ENCODE measurements at regions not wholly inside any gene's neighbourhood (a gene's known extent, or its start where the extent isn't known, plus 50 kb on each side); places are given as distances from the start of the nearest gene placed in this dataset.

DNA sequence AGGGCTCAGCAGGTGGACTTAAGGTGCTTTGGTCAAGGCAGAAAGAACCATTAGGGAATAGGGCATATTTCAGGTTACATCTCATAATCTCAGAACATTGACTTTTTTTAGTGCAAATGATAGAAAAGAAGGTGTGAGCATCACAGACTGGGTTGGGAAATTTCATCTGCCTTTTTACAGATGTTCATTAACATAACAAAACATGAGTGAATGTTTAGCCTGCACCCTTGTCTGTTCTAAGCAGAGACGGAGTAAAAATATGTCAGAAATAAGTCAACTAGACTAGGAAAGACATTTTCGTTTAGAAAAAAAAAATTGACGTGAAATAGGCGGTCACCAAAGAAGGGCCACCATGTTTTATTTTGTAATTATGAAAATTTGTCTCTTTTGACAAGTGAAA, 127.5 kb upstream of the CDH13 start:
- no peak for DNase-seq (ENCODE audit: low read depth in 1 of 2, low spot score in 1 of 2)

DNA sequence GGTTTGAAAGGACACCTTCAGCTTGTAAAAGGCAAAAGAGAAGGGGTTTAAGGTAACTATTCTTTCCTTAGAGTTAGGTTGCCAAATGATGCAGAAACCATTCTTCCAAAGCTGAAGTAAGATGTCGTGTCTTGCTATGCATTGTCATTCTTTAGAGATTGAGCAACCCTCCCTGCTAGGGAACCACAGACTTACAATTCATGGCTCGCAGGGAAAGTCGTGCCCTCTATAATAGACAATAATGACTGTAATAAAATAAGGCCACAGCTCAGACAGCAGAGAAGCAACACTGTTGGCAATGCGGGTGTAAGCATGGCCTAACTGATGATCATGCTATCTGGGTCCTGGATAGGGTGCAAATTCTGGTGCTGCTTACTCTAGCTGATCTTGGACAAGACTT, 129.6 kb upstream of the CDH13 start:
- no peak for DNase-seq (ENCODE audit: low read depth in 1 of 2, low spot score in 1 of 2)

DNA sequence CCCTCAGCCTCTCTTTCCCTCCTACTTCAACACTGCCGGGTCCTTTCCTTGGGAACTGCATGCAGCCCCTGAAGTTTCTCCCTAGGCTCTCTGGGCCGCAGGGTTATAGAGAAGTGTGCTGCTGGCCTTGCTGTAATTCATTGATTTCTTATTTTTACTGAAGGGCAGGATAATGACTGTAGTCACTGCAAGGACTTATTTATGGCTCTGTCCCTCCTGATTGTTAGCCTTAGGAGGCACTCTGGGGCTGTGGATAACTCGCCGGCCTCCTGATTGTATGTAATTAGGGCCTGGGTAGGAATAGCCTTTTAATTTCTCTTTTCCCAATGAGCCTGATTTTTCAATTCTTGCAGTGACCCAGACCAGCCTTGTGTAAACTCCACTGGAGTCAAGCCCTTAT, 138.3 kb upstream of the CDH13 start:
- DNase-seq (ENCODE audit: low read depth in 1 of 2, low spot score in 1 of 2) = no peak

DNA sequence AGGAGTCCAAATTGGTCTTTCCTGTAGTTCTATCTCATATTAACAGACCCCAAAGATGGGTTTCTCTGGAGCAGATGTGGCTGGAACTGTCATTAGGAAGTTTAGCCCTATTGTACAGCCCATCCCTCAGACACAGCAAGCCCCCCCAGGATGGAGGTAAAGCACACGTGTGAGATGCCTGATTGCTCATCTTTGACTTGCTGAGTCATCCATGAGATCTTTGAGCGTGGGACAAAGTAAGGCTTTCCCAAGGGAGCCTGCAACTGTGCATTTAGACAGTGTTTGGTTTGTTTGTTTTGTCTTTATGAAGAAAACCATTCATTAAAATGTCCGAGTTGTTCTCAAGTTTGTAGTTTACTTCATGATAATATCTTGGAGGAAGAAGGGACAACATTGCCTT, 145.3 kb upstream of the CDH13 start:
- no peak for DNase-seq (ENCODE audit: low read depth in 1 of 2, low spot score in 1 of 2)

DNA sequence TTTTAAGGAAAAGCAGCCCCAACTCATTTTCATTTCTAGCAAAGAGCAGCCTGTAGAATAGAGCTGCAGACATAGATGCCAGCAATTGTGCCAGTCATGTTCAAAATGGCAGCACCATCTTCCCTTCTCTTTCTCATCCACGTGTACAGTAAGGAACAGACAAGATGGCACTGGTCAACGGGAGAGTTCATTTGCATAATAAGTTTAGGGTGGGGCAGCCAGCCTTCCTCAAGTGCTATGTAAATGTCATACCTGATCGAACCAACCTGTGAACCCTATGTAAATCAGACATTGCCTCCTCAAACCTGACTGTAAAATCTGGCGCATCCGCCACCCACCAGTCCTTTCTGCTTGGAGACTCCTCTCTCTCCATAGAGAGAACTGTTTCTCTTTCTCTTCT, 150.0 kb upstream of the CDH13 start:
- no peak for DNase-seq (ENCODE audit: low read depth in 1 of 2, low spot score in 1 of 2)

DNA sequence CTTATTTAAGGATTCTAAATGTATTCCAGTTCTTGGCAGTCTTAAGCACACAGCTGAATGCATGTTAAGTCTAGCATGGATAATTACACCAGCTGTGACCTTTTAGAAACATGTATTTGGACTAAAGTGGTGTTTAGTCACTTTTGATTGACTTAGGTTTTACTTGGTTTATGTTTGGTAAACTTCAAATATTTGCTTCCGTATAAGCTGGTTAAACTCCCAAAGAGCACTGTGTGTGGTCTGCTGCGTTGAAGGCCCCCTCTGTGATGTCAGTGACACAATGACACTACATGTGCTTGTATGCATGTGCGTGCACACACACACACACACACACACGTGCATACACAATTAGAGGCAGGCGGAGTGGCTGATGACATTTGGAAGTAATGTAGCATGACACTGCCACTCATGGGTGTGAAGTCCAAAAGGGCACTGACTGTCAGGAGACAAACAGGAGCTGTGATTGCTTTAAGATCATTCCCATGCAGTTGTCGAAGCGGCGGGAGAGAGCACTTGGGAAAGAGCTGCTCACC, 156.1 kb upstream of the CDH13 start:
- no peak for DNase-seq (ENCODE audit: low read depth in 1 of 2, low spot score in 1 of 2)

DNA sequence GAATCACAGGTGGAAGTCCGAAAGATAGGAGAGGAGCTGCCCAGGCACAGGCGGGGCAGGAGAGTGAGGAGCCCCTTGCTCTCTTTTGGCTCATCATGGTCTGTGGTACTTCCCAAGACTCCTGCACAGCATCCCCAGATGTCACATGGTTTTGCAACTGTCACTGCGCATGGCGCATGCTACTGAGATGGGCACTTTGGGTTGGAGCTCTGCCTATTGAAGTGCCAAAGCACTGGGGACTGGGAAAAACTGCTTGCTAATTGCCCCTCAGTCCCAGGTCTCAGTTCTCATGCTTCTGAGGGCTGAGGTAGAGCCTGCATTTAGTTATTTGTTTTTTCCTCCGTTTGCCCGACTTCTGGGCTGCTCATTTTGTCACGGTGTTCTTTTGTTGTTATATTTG, 156.8 kb upstream of the CDH13 start:
- DNase-seq (ENCODE audit: low read depth in 1 of 2, low spot score in 1 of 2) = no peak

DNA sequence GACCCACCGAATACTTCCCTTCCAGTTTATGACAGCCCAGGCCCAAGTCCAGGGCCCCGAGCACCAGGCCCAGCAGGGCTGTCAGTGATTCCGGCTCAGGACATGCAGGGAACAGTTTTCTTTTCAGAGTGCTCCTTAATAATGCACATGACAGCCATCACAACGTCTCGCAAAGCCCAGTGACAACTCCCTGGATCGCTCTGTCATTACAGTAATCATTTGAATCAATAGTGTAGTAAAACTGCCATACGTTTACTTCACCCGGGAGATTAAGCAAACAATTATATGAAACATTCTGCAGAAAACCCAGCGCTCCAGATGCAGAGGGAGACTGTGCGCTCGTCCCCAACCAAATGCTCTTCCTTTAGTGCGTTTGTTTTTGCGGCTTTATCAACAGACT, 162.6 kb upstream of the CDH13 start:
- DNase-seq (ENCODE audit: low read depth in 1 of 2, low spot score in 1 of 2) = no peak

DNA sequence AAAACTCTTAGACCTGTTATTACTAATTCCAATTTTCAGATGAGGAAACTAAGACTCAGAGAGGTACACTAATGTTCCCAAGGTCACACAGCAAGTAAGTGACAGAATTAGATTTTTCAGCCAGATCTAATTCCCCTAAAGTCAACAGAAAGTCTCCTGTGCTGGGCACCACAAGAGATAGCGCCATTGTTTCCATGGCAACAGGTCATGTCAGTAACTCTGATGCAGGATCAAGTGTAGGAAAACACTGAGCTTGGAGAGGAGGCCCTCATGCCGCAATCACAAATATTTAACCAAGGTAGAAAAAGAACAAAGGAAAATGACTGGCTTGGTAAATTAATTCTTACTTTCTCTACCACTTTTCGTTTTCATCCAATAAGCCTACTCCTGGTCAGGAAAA, 166.0 kb upstream of the CDH13 start:
- no peak for DNase-seq (ENCODE audit: low read depth in 1 of 2, low spot score in 1 of 2)

DNA sequence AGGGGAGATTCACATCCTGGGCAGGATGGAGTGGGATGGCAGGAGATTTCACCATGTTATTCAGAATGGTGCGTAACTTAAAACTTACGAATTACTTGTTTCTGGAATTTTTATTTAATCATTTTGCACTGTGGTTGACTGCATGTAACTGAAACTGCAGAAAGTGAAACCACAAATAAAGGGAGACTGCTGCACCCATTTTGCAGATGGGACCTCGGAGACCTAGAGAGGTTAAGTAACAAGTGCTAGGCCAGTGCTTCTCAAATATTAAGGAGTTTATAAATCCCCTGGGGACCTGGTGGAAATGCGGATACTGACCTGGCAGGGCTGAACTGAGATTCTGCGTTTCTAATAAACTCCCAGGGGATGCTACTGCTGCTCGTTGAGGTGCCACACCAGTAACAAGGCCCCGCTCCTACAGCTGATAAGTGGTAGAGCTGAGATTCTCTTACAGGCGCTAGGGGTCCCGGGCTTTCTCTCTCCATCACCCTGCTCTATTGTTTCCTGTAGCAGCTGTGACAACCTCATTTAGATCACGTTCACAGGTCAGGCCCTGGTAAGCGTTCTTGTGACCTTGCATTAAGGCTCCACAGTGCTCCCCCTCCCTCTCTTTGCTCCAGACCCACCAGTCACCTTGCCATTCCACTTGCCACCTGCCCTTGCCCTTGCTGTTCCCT, 167.1 kb upstream of the CDH13 start:
- no peak for DNase-seq (ENCODE audit: low read depth in 1 of 2, low spot score in 1 of 2)

DNA sequence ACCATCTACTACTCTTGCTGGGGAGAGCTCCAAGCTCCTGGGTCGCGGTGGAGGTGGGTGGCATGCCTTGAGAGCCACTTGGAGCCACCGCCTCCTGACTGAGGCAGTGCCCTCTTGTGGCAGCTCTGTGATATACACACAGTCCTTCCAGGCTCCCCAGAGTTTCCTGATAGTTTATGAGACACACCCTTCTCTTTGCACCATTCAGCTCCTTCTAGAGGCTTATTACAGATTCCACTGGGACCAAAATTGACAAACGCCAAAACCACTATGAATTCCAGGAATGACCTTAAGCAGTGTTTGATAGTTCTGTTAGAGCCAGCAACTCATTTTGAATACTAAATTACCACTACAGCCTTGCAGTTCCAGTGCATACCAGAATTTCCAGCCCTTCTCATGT, 170.1 kb upstream of the CDH13 start:
- peak in 1 of 2 donors; percentile 2 for DNase-seq (ENCODE audit: low read depth in 1 of 2, low spot score in 1 of 2)

DNA sequence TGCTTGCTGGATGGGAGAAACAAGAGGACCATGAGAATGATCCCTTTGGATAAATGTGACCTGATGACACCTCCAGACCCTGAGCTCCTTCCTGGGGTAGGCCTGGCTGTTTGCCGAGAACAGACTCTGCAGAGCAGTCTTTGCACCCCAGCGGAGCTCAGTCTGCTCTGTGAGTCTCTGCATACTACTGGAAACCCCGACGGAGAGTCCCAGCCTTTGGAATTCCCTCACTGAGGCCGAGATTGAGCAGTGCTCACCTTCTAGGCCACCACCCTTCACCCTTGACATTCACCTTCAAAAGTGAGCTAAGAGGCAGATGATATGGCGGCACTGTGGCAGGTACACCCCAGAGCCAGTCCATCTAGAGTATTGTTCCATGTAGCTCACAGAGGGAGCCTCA, 172.2 kb upstream of the CDH13 start:
- no peak for DNase-seq (ENCODE audit: low read depth in 1 of 2, low spot score in 1 of 2)

DNA sequence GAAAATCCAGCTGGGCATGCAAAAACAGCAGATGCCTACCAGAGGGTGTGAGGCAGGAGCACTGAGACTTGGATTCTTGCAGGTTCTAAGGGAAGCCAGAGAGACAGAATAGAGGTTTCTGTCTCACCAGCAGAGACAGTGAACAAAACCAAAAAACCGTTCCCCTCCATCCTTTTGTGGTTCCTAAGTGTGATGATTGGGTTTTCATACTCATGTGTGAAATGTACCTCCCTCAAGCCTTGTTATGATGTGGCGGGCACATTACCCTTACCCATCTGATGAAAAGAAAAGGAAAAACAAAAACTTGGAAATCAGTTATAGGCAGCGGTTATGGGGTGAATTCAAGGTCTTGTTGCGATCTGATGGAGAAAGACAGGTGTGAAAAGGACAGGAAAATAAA, 172.6 kb upstream of the CDH13 start:
- no peak for DNase-seq (ENCODE audit: low read depth in 1 of 2, low spot score in 1 of 2)

DNA sequence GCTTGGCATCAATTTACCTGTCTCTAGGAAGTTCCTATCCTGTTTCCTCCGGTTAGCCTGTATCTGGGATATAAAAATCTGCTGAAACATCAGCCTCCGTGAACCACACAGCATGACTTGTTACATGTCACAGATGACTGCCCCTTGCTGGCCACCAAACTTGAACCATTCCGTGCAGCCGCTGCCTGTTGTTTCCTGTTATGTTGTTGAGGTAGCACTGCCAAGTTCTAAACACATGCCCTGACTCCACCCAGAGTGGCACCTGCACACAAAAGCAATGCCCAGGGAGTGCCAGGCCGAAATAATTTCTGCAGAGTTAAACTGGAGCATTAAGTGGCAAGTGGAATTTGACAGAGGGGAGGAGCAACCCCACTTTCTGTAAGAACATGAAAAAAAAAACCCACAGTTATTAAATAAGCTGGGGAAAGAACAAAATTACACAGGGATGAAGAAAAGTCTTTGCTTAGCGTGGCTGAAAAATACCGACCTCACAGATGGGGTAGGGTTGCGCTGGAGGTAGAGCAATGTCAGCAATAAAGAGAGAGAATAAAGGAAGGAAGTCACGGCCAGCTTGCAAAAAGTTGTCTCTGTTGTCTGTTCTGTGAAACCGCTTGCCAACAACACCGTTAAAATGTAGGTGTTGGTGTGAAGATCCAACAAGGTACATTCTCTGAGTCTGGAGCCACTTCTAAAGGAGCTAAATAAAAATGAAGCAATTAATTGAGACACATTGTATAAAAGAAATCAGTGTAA, 174.6 kb upstream of the CDH13 start:
- no peak for DNase-seq (ENCODE audit: low read depth in 1 of 2, low spot score in 1 of 2)

DNA sequence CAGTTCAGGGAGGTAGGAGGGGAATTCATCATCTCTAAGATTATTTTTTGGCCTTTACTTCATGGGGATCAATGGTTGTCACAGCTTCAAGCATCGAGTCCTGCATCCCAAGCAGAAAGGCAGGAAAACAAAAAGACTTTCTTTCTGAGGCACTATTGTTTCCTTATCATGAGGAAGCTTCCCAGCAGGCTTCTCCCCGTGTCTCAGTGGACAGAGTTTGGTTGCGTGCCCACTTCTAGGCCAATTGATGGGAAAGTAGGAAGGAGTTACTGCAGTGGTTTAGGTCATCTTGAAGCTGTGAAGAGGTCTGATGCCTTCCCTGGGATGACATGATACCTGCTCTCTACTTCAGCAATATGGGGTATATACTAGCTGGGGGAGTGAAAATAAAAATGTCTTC, 175.3 kb upstream of the CDH13 start:
- DNase-seq (ENCODE audit: low read depth in 1 of 2, low spot score in 1 of 2) = no peak

DNA sequence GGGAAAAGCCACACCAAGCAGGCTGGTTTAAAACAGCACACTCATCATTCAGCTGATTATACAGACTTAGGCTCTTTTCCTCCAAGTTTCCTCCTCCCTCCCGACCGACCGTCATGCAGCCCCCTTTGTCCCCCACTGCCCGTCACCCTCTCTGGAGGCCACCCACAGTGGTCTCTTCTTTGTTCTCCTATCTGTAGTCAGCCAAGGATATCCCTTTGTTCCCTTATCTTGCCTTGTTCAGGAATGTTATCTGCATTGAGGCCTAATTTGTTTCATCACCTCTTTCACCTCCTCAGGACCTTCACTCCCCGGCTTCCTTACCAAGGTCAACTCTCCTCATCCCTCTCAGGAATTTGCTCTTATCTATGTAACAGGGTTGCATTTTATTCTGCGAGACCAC, 186.4 kb upstream of the CDH13 start:
- DNase-seq (ENCODE audit: low read depth in 1 of 2, low spot score in 1 of 2) = no peak

DNA sequence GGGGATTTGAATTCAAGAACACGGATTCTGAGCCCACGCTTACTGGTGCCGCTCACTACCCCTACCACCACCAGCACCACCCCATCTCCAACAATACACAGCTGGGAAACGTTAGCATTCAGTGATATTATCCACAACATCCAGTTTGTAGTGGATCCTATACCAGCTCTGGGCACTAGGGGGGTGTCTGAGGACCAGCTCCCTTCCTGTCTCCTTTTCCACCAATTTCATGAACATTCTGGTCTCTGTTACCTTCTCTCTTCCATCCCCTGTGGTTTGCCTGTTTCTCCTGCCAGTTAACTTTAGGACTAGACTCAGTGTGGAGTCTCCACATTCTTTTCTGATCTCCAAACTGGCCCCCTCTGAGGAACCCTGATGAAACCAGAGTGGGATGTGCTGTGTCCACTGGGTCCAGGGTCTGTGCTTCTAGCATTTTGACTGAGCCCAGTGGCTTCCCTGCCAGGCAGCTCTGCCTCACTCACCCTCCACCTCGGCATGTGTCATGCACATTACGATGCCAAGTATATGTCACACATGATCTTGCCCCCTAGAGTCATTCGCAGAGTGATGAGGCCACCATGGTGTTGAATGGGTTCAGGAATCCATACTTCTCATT, 187.0 kb upstream of the CDH13 start:
- DNase-seq (ENCODE audit: low read depth in 1 of 2, low spot score in 1 of 2) = no peak

DNA sequence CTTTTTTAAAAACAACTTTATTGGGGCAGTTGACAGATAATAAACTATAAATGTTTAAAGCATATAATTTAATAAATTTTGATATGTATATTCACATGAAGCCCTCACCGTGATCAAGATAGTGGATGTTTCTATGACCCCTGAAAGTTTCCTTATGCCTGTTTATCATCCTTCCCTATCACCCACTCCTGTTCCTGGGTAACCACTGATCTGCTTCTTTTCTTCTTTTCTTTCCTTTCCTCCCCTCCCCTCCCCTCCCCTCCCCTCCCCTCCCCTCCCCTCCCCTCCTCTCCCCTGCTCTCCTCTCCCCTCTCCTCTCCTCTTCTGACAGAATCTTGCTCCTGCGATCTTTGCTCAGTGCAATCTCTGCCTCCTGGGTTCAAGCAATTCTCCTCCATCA, 193.7 kb upstream of the CDH13 start:
- no peak for DNase-seq (ENCODE audit: low read depth in 1 of 2, low spot score in 1 of 2)

DNA sequence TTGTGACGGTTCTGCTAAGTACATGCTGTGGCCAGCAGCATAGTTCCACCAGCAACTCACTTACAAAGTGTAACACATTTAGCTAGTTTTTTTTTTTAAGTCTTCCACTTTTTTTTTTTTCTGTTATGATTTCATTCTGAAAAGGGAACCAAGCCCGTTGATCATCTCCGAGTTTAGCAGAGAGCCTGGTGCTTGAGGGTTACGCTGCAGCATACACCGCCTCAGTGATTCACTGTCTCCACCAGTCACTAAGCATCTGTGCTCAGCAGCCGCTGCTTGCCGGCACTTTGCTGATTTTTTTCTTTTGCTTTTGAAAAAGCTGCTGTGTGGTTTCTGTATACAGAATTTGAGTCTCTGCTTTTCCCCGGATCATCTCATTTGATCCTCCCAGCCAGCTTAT, 194.5 kb upstream of the CDH13 start:
- DNase-seq (ENCODE audit: low read depth in 1 of 2, low spot score in 1 of 2) = no peak

DNA sequence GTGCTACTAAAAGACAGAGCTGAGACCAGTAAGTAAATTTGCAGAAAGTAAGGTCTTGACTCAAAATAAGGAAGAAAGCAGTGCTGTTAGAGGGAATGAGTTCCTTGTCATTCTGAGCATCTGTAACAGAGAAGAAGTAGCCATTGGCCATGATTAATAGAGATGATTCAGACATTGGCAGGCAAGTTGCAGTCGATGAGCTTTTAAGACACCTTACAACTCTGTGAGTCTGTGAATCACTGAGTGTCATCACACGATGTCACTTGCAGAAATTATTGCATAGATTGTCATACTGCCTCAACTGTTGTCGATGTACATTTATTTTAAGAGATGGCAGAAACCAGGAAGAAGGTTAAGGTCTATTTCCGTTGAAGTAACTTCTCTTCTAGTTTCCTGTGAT, 201.1 kb upstream of the CDH13 start:
- DNase-seq (ENCODE audit: low read depth in 1 of 2, low spot score in 1 of 2) = no peak

DNA sequence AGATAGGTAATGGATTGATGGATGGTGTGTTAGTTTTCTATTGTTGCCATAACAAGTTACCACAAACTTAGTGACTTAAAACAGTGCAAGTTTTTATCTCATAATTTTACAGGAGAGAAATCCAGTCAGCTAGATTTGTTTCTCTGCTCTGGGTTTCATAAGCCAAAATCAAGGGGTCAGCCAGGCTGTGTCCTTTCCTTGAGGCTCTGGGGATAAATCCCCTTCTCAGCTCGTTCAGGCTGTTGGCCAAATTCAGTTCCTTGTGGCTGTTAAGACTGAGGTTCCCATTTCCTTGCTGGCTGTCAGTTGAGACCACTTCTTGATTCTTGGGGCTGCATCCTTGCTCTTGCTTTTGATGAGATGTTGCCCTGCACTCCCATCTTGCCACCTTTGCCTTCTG, 204.9 kb upstream of the CDH13 start:
- no peak for DNase-seq (ENCODE audit: low read depth in 1 of 2, low spot score in 1 of 2)

DNA sequence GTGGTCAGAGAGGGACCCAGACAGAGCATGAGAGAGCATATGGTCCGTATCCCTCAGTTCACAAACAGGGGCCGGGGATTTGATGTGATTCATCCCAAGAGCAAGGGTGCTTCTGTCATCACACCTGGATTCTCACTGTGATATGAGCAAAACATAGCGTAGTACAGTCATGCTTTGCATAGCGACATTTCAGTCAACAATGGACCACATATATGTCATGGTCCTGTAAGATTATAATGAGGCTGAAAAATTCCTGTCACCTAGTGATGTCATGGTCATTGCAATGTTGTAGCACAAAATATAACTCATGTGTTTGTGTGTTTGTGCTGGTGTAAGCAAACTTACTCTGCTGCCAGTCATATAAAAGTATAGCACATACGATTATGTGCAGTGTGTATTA, 207.4 kb upstream of the CDH13 start:
- DNase-seq (ENCODE audit: low read depth in 1 of 2, low spot score in 1 of 2) = no peak

Measured in stimulated activated CD4-positive, alpha-beta T cell treated with anti-CD3 and anti-CD28 coated beads, Interleukin-15, amount 100 ng/mL, for 1 hour (primary cell).